Neural cell (in vitro differentiated cells): ENCODE measurements at regions not wholly inside any gene's neighbourhood (a gene's known extent, or its start where the extent isn't known, plus 50 kb on each side); places are given as distances from the start of the nearest gene placed in this dataset.

Experiments
- H2AFZ ChIP-seq: fragments of 200-600, 300-800 bp; sonication (generic), shearing (Covaris generic); 2 replicates; pipeline ENCODE4 v1.6.0; 2014; ENCODE audit warnings: low read depth, mild to moderate bottlenecking, antibody characterized with exemption, low read length, moderate library complexity
- H3F3A ChIP-seq: fragments of 200-600 bp; shearing (Covaris generic); 2 replicates; pipeline ENCODE4 v1.6.1; 2016; ENCODE audit warnings: mild to moderate bottlenecking, moderate library complexity, mixed read lengths, antibody characterized with exemption, low read length; ENCODE audit not compliant: insufficient read depth, poor library complexity, severe bottlenecking
- H3K27ac ChIP-seq: fragments of 200-600, 300-800 bp; sonication (generic), shearing (Covaris generic); 2 replicates; pipeline ENCODE4 v1.5.1; 2014; ENCODE audit warnings: mild to moderate bottlenecking, low read length, moderate library complexity
- H3K27me3 ChIP-seq: fragments of 300-800, 200-600 bp; sonication (generic), shearing (Covaris generic); 2 replicates; pipeline ENCODE4 v1.6.0; 2014; ENCODE audit warnings: mild to moderate bottlenecking, low read depth, low read length, moderate library complexity; ENCODE audit not compliant: insufficient read depth
- H3K36me3 ChIP-seq: fragments of 300-800, 200-600 bp; sonication (generic), shearing (Covaris generic); 2 replicates; pipeline ENCODE4 v1.5.1; 2014; ENCODE audit warnings: mild to moderate bottlenecking, antibody characterized with exemption, low read length, moderate library complexity; ENCODE audit not compliant: insufficient read depth
- H3K4me2 ChIP-seq: fragments of 300-800, 200-600 bp; sonication (generic), shearing (Covaris generic); 2 replicates; pipeline ENCODE4 v1.6.0; 2014; ENCODE audit warnings: mild to moderate bottlenecking, low read length
- H3K4me3 ChIP-seq: fragments of 300-800, 200-600 bp; sonication (generic), shearing (Covaris generic); 2 replicates; pipeline ENCODE4 v1.5.1; 2014; ENCODE audit warnings: mild to moderate bottlenecking, low read length, moderate library complexity
- H3K79me2 ChIP-seq: fragments of 200-600 bp; shearing (Covaris generic); replicated peaks from 2 replicates; pipeline ENCODE4 v1.6.0; 2014; ENCODE audit warnings: mild to moderate bottlenecking, low read length, moderate library complexity; ENCODE audit not compliant: insufficient read depth
- H3K9ac ChIP-seq: fragments of 300-800, 200-600 bp; sonication (generic), shearing (Covaris generic); 2 replicates; pipeline ENCODE4 v1.6.1; 2016; ENCODE audit warnings: mild to moderate bottlenecking, low read length, mixed read lengths
- H3K9me2 ChIP-seq: fragments of 200-600 bp; shearing (Covaris generic); 2 replicates; pipeline ENCODE4 v1.6.1; 2016; ENCODE audit warnings: mild to moderate bottlenecking, low read length, mixed read lengths; ENCODE audit not compliant: insufficient read depth
- H3K9me3 ChIP-seq: fragments of 200-600, 300-800 bp; sonication (generic), shearing (Covaris generic); 2 replicates; pipeline ENCODE4 v1.6.1; 2016; ENCODE audit warnings: mild to moderate bottlenecking, mixed run types, low read length, moderate library complexity, mixed read lengths
- H4K20me1 ChIP-seq: fragments of 200-600 bp; shearing (Covaris generic); 2 replicates; pipeline ENCODE4 v1.6.1; 2016; ENCODE audit warnings: mild to moderate bottlenecking, mixed run types; ENCODE audit not compliant: insufficient read depth
- EP300 ChIP-seq: fragments of 450-650 bp; conservative IDR thresholded peaks from 2 replicates; pipeline ENCODE4 v1.6.1; 2014; ENCODE audit warnings: antibody characterized with exemption, mild to moderate bottlenecking, moderate library complexity; ENCODE audit not compliant: poor library complexity, severe bottlenecking
- EZH2 ChIP-seq: fragments of 200-600, 300-800 bp; shearing (Covaris generic), sonication (generic); IDR thresholded peaks from 2 replicates; pipeline ENCODE4 v1.6.1; 2014; ENCODE audit warnings: antibody characterized with exemption, low read length, borderline replicate concordance, mild to moderate bottlenecking; ENCODE audit not compliant: insufficient read depth, poor library complexity, severe bottlenecking
- MXI1 ChIP-seq: fragments of 450-650 bp; conservative IDR thresholded peaks from 2 replicates; pipeline ENCODE4 v1.6.1; 2014; ENCODE audit warnings: antibody characterized with exemption, mild to moderate bottlenecking; ENCODE audit not compliant: poor library complexity, severe bottlenecking
- POLR2AphosphoS5 ChIP-seq: IDR thresholded peaks from 2 replicates; pipeline ENCODE4 v1.6.1; 2012
- RAD21 ChIP-seq: fragments of 450-650 bp; conservative IDR thresholded peaks from 2 replicates; pipeline ENCODE4 v1.6.1; 2014; ENCODE audit warnings: antibody characterized with exemption, mild to moderate bottlenecking, moderate library complexity
- SMC3 ChIP-seq: fragments of 450-650 bp; conservative IDR thresholded peaks from 2 replicates; pipeline ENCODE4 v1.6.1; 2014; ENCODE audit warnings: antibody characterized with exemption, mild to moderate bottlenecking, moderate library complexity; ENCODE audit not compliant: poor library complexity
- TAF1 ChIP-seq: IDR thresholded peaks from 2 replicates; pipeline ENCODE4 v1.6.1; 2012; ENCODE audit warnings: low read depth
- TF ChIP-seq, protein P1 (sequence below): fragments of 450-650 bp; IDR thresholded peaks from 2 replicates; pipeline ENCODE4 v1.5.1; 2014; ENCODE audit warnings: antibody characterized with exemption, mild to moderate bottlenecking, moderate library complexity; ENCODE audit not compliant: poor library complexity, severe bottlenecking
- TF ChIP-seq, protein P2 (sequence below): IDR thresholded peaks from 2 replicates; pipeline ENCODE4 v1.6.1; 2012; ENCODE audit warnings: borderline replicate concordance

DNA sequence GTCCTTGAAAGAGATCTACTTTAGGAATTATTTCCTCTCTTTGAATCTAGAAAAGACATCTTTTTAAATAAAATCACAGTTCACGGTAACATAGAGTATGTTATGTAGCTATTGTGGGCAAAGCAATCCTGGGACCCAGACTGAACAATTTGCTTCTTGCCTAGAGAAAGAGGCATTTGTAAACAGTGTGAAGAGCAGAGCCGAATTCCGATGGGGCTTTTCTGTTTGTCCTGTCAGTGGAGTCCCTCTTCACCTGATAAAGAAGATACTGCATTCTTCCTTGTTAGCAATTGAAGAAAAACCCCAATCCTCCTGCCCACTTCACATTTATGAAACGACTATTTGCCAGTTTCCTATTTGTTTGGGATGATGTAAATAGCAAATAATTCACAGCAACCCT is 462.9 kb downstream of the WDR72 start:
- H3K27ac ChIP-seq: no peak overlapping the region
- no peaks in the 10 kb centered on the region for H3K27me3 ChIP-seq
- no peaks in the 10 kb centered on the region for H3K9me2 ChIP-seq
- no peak overlapping the region for H3K4me2 ChIP-seq
- H3F3A ChIP-seq: no peaks in the 10 kb centered on the region
- TF ChIP-seq POLR2AphosphoS5: no peak
- no peak for TF ChIP-seq EZH2
- no peak for TF ChIP-seq EP300
- no peak for TF ChIP-seq RAD21
- no peak for TF ChIP-seq MXI1
- TF ChIP-seq, protein P1, sequence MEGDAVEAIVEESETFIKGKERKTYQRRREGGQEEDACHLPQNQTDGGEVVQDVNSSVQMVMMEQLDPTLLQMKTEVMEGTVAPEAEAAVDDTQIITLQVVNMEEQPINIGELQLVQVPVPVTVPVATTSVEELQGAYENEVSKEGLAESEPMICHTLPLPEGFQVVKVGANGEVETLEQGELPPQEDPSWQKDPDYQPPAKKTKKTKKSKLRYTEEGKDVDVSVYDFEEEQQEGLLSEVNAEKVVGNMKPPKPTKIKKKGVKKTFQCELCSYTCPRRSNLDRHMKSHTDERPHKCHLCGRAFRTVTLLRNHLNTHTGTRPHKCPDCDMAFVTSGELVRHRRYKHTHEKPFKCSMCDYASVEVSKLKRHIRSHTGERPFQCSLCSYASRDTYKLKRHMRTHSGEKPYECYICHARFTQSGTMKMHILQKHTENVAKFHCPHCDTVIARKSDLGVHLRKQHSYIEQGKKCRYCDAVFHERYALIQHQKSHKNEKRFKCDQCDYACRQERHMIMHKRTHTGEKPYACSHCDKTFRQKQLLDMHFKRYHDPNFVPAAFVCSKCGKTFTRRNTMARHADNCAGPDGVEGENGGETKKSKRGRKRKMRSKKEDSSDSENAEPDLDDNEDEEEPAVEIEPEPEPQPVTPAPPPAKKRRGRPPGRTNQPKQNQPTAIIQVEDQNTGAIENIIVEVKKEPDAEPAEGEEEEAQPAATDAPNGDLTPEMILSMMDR: no peak
- no peak overlapping the region for H3K9ac ChIP-seq
- H3K36me3 ChIP-seq: no peaks in the 10 kb centered on the region
- no peaks in the 10 kb centered on the region for H4K20me1 ChIP-seq
- no peaks in the 10 kb centered on the region for H3K79me2 ChIP-seq
- no peak overlapping the region for H2AFZ ChIP-seq
- H3K9me3 ChIP-seq: no peaks in the 10 kb centered on the region
- no peak overlapping the region for H3K4me3 ChIP-seq

DNA sequence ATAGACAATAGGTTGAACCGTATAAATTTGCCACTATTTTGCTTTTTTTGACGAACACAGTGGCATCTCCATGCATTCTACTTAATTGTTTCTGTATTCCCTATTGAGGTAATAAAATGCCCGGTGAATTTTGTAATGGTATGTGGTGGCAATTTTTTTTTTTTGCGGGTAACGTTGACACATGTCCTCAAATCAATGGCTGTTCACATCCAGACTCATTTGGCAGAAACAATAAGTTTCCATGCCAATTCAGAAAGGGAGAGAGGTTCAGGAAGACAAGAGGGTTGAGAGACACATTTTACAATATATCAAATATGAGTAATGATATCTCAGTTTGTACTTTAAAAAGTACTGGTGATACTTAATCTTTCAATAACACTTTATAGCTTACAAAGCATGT is 463.9 kb downstream of the WDR72 start:
- H3K4me3 ChIP-seq: no peak overlapping the region
- TF ChIP-seq, protein P1: no peak
- TF ChIP-seq POLR2AphosphoS5: no peak
- no peak for TF ChIP-seq SMC3
- TF ChIP-seq RAD21: no peak
- TF ChIP-seq TAF1: no peak
- TF ChIP-seq EP300: no peak
- H2AFZ ChIP-seq: no peak overlapping the region
- no peaks in the 10 kb centered on the region for H3F3A ChIP-seq
- H3K9me3 ChIP-seq: no peaks in the 10 kb centered on the region
- H3K9me2 ChIP-seq: no peaks in the 10 kb centered on the region
- no peaks in the 10 kb centered on the region for H3K27me3 ChIP-seq
- H3K27ac ChIP-seq: no peak overlapping the region
- no peaks in the 10 kb centered on the region for H4K20me1 ChIP-seq
- no peak overlapping the region for H3K9ac ChIP-seq
- H3K4me2 ChIP-seq: no peak overlapping the region
- no peaks in the 10 kb centered on the region for H3K79me2 ChIP-seq
- no peaks in the 10 kb centered on the region for H3K36me3 ChIP-seq

DNA sequence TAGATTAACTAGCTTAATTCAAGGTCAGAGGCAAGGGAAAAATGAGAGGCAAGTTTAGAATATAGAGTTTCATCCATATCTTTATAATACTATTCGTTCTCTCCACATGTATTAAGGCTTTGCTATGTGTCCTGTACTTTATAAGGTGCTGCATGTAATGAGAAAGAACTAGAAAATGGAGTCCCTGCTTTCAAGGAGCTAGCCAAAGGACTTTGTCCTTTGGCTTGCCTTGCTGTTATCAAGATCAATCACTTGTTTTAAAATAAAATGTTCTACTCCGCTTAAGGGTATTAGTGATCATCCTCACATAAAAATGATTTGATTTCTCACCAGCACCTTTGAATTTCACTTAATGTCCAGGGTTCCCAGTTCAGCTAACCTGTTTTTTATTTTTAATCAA is 470.9 kb downstream of the WDR72 start:
- no peaks in the 10 kb centered on the region for H3K79me2 ChIP-seq
- H3K4me3 ChIP-seq: no peak overlapping the region
- no peak overlapping the region for H2AFZ ChIP-seq
- H3K27me3 ChIP-seq: no peaks in the 10 kb centered on the region
- TF ChIP-seq, protein P1: no peak
- TF ChIP-seq EP300 (no peak), POLR2AphosphoS5 (no peak), EZH2 (no peak)
- TF ChIP-seq, protein P2, sequence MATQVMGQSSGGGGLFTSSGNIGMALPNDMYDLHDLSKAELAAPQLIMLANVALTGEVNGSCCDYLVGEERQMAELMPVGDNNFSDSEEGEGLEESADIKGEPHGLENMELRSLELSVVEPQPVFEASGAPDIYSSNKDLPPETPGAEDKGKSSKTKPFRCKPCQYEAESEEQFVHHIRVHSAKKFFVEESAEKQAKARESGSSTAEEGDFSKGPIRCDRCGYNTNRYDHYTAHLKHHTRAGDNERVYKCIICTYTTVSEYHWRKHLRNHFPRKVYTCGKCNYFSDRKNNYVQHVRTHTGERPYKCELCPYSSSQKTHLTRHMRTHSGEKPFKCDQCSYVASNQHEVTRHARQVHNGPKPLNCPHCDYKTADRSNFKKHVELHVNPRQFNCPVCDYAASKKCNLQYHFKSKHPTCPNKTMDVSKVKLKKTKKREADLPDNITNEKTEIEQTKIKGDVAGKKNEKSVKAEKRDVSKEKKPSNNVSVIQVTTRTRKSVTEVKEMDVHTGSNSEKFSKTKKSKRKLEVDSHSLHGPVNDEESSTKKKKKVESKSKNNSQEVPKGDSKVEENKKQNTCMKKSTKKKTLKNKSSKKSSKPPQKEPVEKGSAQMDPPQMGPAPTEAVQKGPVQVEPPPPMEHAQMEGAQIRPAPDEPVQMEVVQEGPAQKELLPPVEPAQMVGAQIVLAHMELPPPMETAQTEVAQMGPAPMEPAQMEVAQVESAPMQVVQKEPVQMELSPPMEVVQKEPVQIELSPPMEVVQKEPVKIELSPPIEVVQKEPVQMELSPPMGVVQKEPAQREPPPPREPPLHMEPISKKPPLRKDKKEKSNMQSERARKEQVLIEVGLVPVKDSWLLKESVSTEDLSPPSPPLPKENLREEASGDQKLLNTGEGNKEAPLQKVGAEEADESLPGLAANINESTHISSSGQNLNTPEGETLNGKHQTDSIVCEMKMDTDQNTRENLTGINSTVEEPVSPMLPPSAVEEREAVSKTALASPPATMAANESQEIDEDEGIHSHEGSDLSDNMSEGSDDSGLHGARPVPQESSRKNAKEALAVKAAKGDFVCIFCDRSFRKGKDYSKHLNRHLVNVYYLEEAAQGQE: no peak
- no peak overlapping the region for H3K27ac ChIP-seq
- no peaks in the 10 kb centered on the region for H3K36me3 ChIP-seq
- H3K9me3 ChIP-seq: no peaks in the 10 kb centered on the region
- no peak overlapping the region for H3K4me2 ChIP-seq
- no peak overlapping the region for H3K9ac ChIP-seq
- H4K20me1 ChIP-seq: no peaks in the 10 kb centered on the region
- no peaks in the 10 kb centered on the region for H3F3A ChIP-seq
- H3K9me2 ChIP-seq: no peaks in the 10 kb centered on the region
